ENCODE measurements at regions not wholly inside any gene's neighbourhood (a gene's known extent, or its start where the extent isn't known, plus 50 kb on each side); places are given as distances from the start of the nearest gene placed in this dataset.
"Not testable (repeated sequence)": the region's sequence is repeated elsewhere in the genome, so short reads cannot be mapped to it uniquely, and the experiment has no call there.

- no peaks in the 10 kb centered on the region for H3K36me3 ChIP-seq (ENCODE audit: insufficient read depth, low read length)
- H3K27ac ChIP-seq (ENCODE audit: low read depth, low read length, poor library complexity, severe bottlenecking), result no peak overlapping the region
- no peaks in the 10 kb centered on the region for H3F3A ChIP-seq (ENCODE audit: insufficient read depth, low read length)
- H3K27me3 ChIP-seq (ENCODE audit: insufficient read depth, low read length), result no peaks in the 10 kb centered on the region
- no peak overlapping the region for H3K9ac ChIP-seq (ENCODE audit: low read length)
- no peaks in the 10 kb centered on the region for H3K9me3 ChIP-seq (ENCODE audit: low read length)
- no peak overlapping the region for H3K4me3 ChIP-seq (ENCODE audit: low read depth, low read length, poor library complexity, severe bottlenecking)
- H2AFZ ChIP-seq (ENCODE audit: low read length), result no peak overlapping the region
- no peaks in the 10 kb centered on the region for H3K79me2 ChIP-seq (ENCODE audit: insufficient read depth, low read length)
- no peaks in the 10 kb centered on the region for H4K20me1 ChIP-seq (ENCODE audit: insufficient read depth, low read length)
- no peaks in the 10 kb centered on the region for H3K4me1 ChIP-seq (ENCODE audit: insufficient read depth, low read length, severe bottlenecking)
- no peak overlapping the region for H3K4me2 ChIP-seq (ENCODE audit: low read length)
- no peak for TF ChIP-seq EZH2 (IDR thresholded peaks at IDR 0.05; ENCODE audit: borderline replicate concordance, low read length)
- TF ChIP-seq CTCF (IDR thresholded peaks at IDR 0.05; ENCODE audit: low read length), result no peak
- H3K9me2 ChIP-seq (ENCODE audit: low read depth, low read length), result no peaks in the 10 kb centered on the region
Observed at GRCh38 chr17:53217311-53217710, 605.4 kb upstream of the KIF2B start.

DNA sequence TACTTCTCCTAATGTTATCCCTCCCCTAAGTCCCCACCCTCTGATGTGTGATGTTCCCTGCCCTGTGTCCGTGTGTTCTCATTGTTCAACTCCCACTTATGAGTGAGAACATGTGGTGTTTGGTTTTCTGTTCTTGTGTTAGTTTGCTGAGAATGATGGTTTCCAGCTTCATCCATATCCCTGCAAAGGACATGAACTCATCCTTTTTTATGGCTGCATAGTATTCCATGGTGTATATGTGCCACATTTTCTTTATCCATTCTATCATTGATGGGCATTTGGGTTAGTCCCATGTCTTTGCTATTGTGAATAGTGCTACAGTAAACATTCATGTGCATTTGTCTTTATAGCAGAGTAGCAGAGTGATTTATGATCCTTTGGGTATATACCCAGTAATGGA is 613.8 kb upstream of the KIF2B start:
- not testable (repeated sequence) for H4K20me1 ChIP-seq (ENCODE audit: insufficient read depth, low read length); H3K4me1 ChIP-seq (ENCODE audit: insufficient read depth, low read length, severe bottlenecking); H3K9me2 ChIP-seq (ENCODE audit: low read depth, low read length); H3K4me3 ChIP-seq (ENCODE audit: low read depth, low read length, poor library complexity, severe bottlenecking); H3K9ac ChIP-seq (ENCODE audit: low read length); H3K79me2 ChIP-seq (ENCODE audit: insufficient read depth, low read length); H3K27ac ChIP-seq (ENCODE audit: low read depth, low read length, poor library complexity, severe bottlenecking); H3K4me2 ChIP-seq (ENCODE audit: low read length); H3F3A ChIP-seq (ENCODE audit: insufficient read depth, low read length); H3K9me3 ChIP-seq (ENCODE audit: low read length); H3K27me3 ChIP-seq (ENCODE audit: insufficient read depth, low read length); H3K36me3 ChIP-seq (ENCODE audit: insufficient read depth, low read length); H2AFZ ChIP-seq (ENCODE audit: low read length)

DNA sequence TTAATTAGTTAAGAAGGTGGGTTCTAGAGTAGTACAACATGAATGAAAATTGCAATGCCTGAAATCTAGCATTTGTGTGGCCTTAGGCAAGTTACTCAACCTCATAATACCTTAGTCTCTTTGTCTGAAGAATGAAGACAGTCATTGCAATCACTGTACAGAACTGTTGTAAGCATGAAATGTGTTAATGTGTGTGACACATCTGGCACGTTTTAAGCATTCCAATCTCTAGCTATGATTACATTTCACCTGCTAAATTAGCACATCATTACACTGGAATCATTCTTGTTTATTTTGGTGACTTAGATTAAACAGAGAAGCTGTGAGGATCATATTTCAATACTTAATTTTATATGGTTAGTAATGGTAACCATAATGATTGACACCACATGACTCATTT is 629.7 kb upstream of the KIF2B start:
- Histone ChIP-seq H3K27me3 (ENCODE audit: insufficient read depth, low read length) (no peaks in the 10 kb centered on the region), H3K4me1 (ENCODE audit: insufficient read depth, low read length, severe bottlenecking) (no peaks in the 10 kb centered on the region), H3K9ac (ENCODE audit: low read length) (no peak overlapping the region), H3K27ac (ENCODE audit: low read depth, low read length, poor library complexity, severe bottlenecking) (no peak overlapping the region), H2AFZ (ENCODE audit: low read length) (no peak overlapping the region), H4K20me1 (ENCODE audit: insufficient read depth, low read length) (no peaks in the 10 kb centered on the region), H3F3A (ENCODE audit: insufficient read depth, low read length) (no peaks in the 10 kb centered on the region), H3K4me2 (ENCODE audit: low read length) (no peak overlapping the region), H3K36me3 (ENCODE audit: insufficient read depth, low read length) (no peaks in the 10 kb centered on the region), H3K9me3 (ENCODE audit: low read length) (no peaks in the 10 kb centered on the region), H3K4me3 (ENCODE audit: low read depth, low read length, poor library complexity, severe bottlenecking) (no peak overlapping the region), H3K9me2 (ENCODE audit: low read depth, low read length) (no peaks in the 10 kb centered on the region), H3K79me2 (ENCODE audit: insufficient read depth, low read length) (no peaks in the 10 kb centered on the region)
- no peak for TF ChIP-seq EZH2 (IDR thresholded peaks at IDR 0.05; ENCODE audit: borderline replicate concordance, low read length)

DNA sequence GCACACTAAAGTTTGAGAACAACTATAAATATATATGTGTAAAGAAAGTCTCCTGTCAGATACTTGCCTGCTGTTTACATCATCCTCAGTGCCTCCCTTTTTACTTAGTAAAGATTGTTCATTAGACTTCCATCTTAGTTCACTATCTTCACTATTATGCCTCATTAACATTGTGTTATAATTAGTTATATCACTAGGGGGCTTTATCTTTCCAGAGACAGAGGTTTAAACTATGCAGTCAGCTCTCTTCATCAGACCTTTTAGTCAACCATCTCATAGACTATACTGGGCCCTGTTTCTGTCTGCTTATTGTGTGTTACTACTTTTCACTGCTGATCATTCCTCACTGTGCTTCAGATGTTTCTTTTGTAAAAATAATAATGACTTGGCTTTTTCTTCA is 630.8 kb upstream of the KIF2B start:
- H3K36me3 ChIP-seq (ENCODE audit: insufficient read depth, low read length), result no peaks in the 10 kb centered on the region
- no peaks in the 10 kb centered on the region for H3K79me2 ChIP-seq (ENCODE audit: insufficient read depth, low read length)
- H3K4me3 ChIP-seq (ENCODE audit: low read depth, low read length, poor library complexity, severe bottlenecking), result no peak overlapping the region
- no peaks in the 10 kb centered on the region for H3F3A ChIP-seq (ENCODE audit: insufficient read depth, low read length)
- no peaks in the 10 kb centered on the region for H3K9me2 ChIP-seq (ENCODE audit: low read depth, low read length)
- no peaks in the 10 kb centered on the region for H3K4me1 ChIP-seq (ENCODE audit: insufficient read depth, low read length, severe bottlenecking)
- H3K4me2 ChIP-seq (ENCODE audit: low read length), result no peak overlapping the region
- no peak overlapping the region for H3K27ac ChIP-seq (ENCODE audit: low read depth, low read length, poor library complexity, severe bottlenecking)
- no peaks in the 10 kb centered on the region for H3K27me3 ChIP-seq (ENCODE audit: insufficient read depth, low read length)
- peak; percentile 29; the same call in 1 of the 2 replicates for TF ChIP-seq CTCF (IDR thresholded peaks at IDR 0.05; ENCODE audit: low read length)
- no peak for TF ChIP-seq EZH2 (IDR thresholded peaks at IDR 0.05; ENCODE audit: borderline replicate concordance, low read length)
- no peaks in the 10 kb centered on the region for H3K9me3 ChIP-seq (ENCODE audit: low read length)
- no peak overlapping the region for H3K9ac ChIP-seq (ENCODE audit: low read length)
- H4K20me1 ChIP-seq (ENCODE audit: insufficient read depth, low read length), result no peaks in the 10 kb centered on the region
- no peak overlapping the region for H2AFZ ChIP-seq (ENCODE audit: low read length)

Data from OCI-LY1 (cell line).